Stimulated activated CD8-positive, alpha-beta memory T cell treated with anti-CD3 and anti-CD28 coated beads, Interleukin-7, amount 100 ng/mL, for 4 hours (primary cell): ENCODE measurements at regions not wholly inside any gene's neighbourhood (a gene's known extent, or its start where the extent isn't known, plus 50 kb on each side); places are given as distances from the start of the nearest gene placed in this dataset.

Experiments used
- DNase-seq, 2 donors: peaks; one replicate each; pipeline ENCODE4 v3.0.0-alpha.2; 2020; ENCODE audit warnings: low read depth in 2 of 2

DNA sequence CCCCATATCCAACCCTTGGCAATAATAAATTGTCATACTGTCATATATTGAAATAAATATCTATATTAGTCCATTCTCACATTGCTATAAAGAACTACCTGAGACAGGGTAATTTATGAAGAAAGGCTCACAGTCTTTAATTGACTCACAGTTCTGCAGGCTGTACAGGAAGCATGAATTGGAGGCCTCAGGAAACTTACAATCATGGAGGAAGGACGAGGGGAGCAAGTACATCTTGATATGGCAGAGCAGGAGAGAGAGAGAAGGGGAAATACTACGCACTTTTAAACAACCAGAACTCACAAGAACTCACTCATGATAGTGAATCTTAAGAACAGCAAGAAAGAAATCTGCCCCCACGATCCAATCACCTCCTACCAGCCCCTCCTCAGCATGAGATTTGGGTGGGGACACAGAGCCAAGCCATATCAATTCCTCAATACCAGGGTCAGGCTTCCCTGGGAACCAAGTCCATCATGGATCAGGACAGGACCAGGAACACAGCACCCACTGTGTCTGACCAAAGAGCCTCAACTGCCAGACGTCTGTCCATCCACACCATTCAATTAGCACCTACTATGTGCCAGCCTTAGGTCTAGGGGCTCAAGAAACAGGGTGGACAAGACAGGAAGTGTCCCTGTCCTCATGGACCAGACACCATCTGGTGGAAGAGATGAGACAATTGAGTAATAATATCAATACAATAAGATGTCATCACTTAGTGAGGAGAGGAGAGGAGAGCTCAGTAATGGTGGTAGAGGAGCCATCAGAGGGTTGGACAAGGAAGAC, 56.9 kb upstream of the TOP3B start:
- no peak for DNase-seq

GRCh38 chr22:22038178-22038880, 55.7 kb upstream of the TOP3B start:
- no peak for DNase-seq

DNA sequence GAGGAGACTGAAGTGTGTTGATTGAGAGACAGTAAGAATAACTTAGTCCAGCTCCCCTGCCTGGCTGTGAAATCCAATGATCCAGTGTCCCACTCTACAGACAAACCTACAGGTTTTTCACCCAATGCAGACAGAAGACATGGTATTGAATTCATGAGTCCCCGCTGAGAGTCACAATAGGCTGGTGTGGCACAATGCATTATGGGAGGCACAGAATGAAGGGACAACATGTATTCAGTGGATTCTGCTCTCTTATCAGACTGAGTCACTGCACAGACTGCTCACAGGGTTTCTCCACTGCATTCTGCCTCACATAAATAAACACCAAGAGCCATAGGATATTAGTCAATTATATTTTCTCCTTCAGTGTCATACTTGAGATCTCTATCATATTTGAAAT, 55.2 kb upstream of the TOP3B start:
- DNase-seq, result no peak

DNA sequence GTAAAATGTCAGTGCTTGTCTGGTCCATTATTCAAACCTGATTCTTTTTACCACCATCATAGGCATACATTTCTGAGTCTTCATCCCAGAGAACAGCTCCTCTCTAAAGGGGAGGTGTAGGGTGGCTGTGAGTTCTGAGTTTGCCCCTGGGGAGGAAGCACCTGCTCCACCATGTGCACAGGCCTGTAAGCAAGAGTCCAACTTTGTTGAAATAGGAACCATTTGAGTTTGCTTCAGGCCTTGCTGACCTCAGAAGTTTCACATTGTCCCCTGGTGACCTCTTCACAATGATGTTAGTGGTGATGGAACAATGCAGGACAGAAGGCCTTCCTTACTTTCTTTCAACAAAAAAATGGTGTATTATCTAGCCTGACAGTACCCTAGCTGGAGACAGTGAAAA, 54.6 kb upstream of the TOP3B start:
- DNase-seq, result no peak

- no peak for DNase-seq
These were observed 54.0 kb upstream of the TOP3B start for GRCh38 chr22:22036588-22036987.

DNA sequence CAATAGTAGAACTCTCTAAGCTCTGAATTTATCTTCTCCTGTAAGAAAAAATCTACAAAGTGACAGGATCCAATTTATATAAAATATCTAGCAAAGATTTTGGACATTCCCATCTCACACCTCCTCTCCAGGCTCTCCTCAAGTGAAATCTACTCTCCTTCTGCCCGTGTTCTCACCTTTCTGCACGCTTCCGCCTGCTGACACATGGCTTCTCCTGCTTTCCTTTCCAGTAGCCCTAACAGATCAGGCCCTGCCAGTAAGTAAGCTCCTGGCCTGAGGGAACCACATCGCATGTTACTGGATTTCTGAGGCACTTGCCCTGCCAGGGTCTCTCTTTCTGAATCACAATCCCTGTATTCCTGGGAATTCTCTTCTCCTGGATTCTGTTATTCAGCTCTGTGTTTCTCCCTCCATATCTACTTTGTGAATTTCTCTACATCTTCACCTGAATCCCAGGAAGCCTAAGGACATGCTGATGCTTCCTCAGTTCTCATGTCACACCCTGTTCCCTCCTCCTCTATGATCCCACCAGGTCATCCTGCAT, 53.3 kb upstream of the TOP3B start:
- no peak for DNase-seq

- no peak for DNase-seq
These were observed 52.6 kb upstream of the TOP3B start for GRCh38 chr22:22035203-22035602.

DNA sequence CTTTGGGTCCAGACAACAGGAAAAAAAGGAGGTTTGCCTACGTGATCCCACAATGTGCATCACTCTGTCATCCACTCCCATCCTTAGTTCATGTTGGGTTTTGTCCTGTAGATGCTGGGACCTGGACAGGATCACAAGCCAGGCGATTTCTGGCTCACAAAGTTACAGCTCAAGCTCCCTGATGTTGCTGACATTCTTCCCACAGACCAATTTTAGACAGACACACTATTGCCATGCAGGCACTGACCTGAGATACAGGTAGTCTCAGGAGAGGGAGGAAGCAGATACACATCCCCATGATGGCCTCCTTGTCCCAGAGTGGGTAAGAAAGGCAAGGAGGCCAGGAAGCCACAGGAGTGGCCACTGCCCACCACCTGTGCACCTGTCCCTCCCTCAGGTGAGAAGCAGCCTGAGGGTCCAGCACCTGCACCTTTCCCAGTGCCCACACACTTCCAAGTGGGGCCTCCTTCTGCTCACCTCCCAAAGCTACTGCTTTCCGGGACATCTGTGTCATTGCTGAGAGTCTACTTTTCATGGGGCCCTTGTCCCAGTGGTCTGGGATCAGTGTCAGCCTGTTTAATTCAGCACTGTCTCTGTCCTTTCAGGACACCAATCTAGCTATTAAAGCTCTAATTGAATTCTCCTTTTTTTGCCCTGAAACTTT, 52.0 kb upstream of the TOP3B start:
- DNase-seq, result no peak

- DNase-seq, result no peak
These were observed 51.3 kb upstream of the TOP3B start for GRCh38 chr22:22033803-22034468.

DNA sequence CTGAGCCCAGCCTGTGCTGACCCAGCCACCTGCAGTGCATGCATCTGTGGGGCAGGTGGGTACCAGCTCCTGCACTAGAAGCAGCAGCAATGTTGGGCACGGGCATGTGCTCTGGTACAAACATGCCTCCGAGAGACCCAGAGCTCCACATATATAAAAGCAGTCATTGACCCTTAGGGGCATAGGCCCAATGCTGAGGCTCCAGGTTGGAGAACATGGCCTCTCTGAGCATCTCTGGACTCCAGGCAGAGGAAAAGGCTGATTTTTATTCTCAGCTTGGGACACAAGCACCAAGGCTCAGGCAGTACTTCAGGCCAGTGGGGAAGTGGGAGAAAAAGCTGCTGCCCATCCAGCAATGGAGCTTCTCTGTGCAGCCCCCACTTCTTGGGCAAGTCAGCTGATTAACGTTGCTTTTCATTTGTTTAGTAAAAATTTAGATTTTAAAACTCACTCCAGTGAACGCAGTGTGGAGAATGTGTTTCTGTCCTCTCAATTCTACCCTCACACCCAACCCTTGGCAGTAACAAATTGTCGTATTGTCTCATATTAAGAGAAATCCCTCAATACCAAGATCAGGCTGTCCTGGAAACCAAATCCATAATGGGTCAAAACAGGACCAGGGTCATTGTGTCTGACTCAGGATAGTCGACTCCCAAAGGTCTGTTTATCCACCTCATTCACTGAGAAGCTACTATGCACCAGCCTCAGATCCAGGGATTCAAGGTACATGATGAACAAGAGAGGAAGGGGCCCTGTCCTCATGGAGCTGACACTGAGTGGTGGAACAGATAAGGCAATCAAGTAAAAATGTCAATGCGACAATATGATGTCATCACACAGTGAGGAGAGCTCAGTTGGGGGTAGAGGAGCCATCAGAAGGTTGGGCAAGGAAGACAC, 50.6 kb upstream of the TOP3B start:
- no peak for DNase-seq

DNA sequence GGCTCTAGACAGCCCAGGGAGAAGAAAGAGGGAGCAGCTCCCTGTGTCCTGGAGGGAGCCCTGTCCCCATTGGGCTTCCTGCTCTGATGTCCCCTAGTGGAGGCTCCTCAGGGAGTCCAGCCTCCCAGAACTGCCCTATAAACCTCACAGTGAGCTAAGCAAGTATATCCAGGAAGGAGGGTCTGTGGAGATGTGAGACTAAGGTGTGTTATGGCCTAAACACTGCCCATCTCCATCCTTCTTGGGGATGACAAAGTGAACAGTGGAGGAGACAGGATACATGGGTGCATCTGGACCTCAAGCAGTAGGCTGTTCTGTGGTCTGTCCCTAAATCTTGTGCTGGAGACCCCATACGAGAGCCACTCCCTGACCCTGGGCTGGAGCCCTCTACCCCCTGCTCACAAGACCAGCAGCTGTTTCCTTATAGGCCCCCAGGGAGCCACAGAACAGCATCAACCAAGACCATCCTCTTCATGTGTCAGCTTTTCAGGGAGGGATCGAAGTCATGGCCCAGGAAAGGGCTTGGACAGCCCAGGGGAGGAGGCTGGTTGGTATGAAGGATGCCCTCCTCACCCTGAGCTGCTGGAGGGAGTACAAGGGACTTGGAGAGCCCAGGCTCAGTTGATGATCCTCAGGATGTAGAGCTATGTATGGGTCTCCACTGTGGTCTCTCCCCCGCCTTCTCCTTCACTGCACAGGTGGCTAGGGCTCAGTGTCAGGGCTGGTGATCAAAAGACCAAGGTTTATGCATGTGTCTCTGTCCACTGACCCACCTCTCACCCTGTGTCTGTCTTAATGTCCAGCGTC, 49.7 kb upstream of the TOP3B start:
- no peak for DNase-seq
